Natural killer cell (primary cell): ENCODE measurements at regions not wholly inside any gene's neighbourhood (a gene's known extent, or its start where the extent isn't known, plus 50 kb on each side); places are given as distances from the start of the nearest gene placed in this dataset.

Experiments used
- ATAC-seq, 3 donors: fragments of 150-1000 bp in 2 of 3; fragments of 200-7000 bp in 1 of 3; cut with Tn5 transposase; 1 replicate in 1 of 3; 2 replicates in 2 of 3; pipeline ENCODE4 v1.10.0; 2021; ENCODE audit warnings: mild to moderate bottlenecking in 2 of 3, moderate library complexity in 2 of 3
- DNase-seq, 2 donors: peaks; one replicate each; pipeline versions ENCODE4 v3.0.0 to v3.0.0-alpha.2; 2013 to 2021; ENCODE audit warnings: mixed read lengths in 1 of 2
- H3K27ac ChIP-seq: one replicate; pipeline ENCODE4 v1.5.1; 2013; ENCODE audit warnings: mild to moderate bottlenecking, low read length
- H3K27me3 ChIP-seq: one replicate; pipeline ENCODE4 v1.6.1; 2013; ENCODE audit warnings: low read length; ENCODE audit not compliant: control insufficient read depth, insufficient read depth
- H3K36me3 ChIP-seq: one replicate; pipeline ENCODE4 v1.6.1; 2013; ENCODE audit warnings: low read length; ENCODE audit not compliant: control insufficient read depth, insufficient read depth
- H3K4me1 ChIP-seq: one replicate; pipeline ENCODE4 v1.6.1; 2013; ENCODE audit warnings: low read length; ENCODE audit not compliant: control insufficient read depth, insufficient read depth
- H3K4me3 ChIP-seq: one replicate; pipeline ENCODE4 v1.5.1; 2013; ENCODE audit warnings: low read length
- H3K9me3 ChIP-seq: one replicate; pipeline ENCODE4 v1.6.1; 2013; ENCODE audit warnings: low read length; ENCODE audit not compliant: control insufficient read depth, insufficient read depth
- H3K27ac Mint-ChIP-seq, 2 donors: one replicate each; pipeline ENCODE4 v1.8.0; 2022; ENCODE audit warnings: mild to moderate bottlenecking in 2 of 2, mixed read lengths in 2 of 2, moderate library complexity in 1 of 2
- H3K27me3 Mint-ChIP-seq, 2 donors: one replicate each; pipeline ENCODE4 v1.8.0; 2022; ENCODE audit warnings: low read depth in 2 of 2, mixed read lengths in 2 of 2
- H3K36me3 Mint-ChIP-seq: one replicate; pipeline ENCODE4 v1.8.0; 2022; ENCODE audit warnings: mixed read lengths
- H3K4me1 Mint-ChIP-seq, 2 donors: one replicate each; pipeline ENCODE4 v1.8.0; 2022; ENCODE audit warnings: mixed read lengths in 2 of 2
- H3K4me3 Mint-ChIP-seq: one replicate; pipeline ENCODE4 v1.8.0; 2022; ENCODE audit warnings: mild to moderate bottlenecking, moderate library complexity, mixed read lengths
- H3K9me3 Mint-ChIP-seq, 2 donors: one replicate each; pipeline ENCODE4 v1.8.0; 2022; ENCODE audit warnings: mixed read lengths in 2 of 2
- CTCF ChIP-seq: fragments of 200-600 bp; IDR thresholded peaks from one replicate; pipeline ENCODE4 v1.8.0; 2022; ENCODE audit warnings: antibody characterized with exemption
- WGBS: methylation state at CpG from one replicate; pipeline ENCODE4 v1.1.7; 2013; ENCODE audit warnings: missing lambda C conversion rate; ENCODE audit not compliant: insufficient coverage; 5-methylcytosine and 5-hydroxymethylcytosine counted together
- intact Hi-C: fragments of 100-400 bp; cut with micrococcal nuclease; formaldehyde crosslinking; loops from one replicate; pipeline ENCODE4 v1.14.2; 2022

- Mint-ChIP-seq H3K36me3 (no peaks in the 10 kb centered on the region), H3K27ac (no peak overlapping the region)
Observed at GRCh38 chr16:86134802-86135461, 236.0 kb downstream of the IRF8 start.

GRCh38 chr16:86137359-86137758 is 238.4 kb downstream of the IRF8 start:
- ATAC-seq (no peak), DNase-seq (no peak)
- intact Hi-C loops = no loop called here
- H3K27ac ChIP-seq = no peak overlapping the region
- no peaks in the 10 kb centered on the region for H3K27me3 ChIP-seq
- H3K4me1 Mint-ChIP-seq = no peaks in the 10 kb centered on the region
- no peaks in the 10 kb centered on the region for H3K4me1 ChIP-seq
- 83% methylated on average over 6 of the region's 6 CpGs for WGBS
- H3K36me3 ChIP-seq = no peaks in the 10 kb centered on the region
- H3K4me3 ChIP-seq = no peak overlapping the region
- no peaks in the 10 kb centered on the region for H3K9me3 Mint-ChIP-seq
- no peak overlapping the region for H3K4me3 Mint-ChIP-seq
- H3K27ac Mint-ChIP-seq = no peak overlapping the region
- TF ChIP-seq CTCF = no peak
- no peaks in the 10 kb centered on the region for H3K9me3 ChIP-seq
- no peaks in the 10 kb centered on the region for H3K36me3 Mint-ChIP-seq
- peaks cover 5 to 12% of the 10 kb centered on the region in 2 donors for H3K27me3 Mint-ChIP-seq

More at GRCh38 chr16:86134802-86135461, 236.0 kb downstream of the IRF8 start:
- no peaks in the 10 kb centered on the region for H3K9me3 Mint-ChIP-seq
- no peaks in the 10 kb centered on the region for H3K4me1 Mint-ChIP-seq
- H3K4me3 Mint-ChIP-seq = no peak overlapping the region
- WGBS = 78% methylated on average over 12 of the region's 12 CpGs
- no peak for DNase-seq
- H3K27ac ChIP-seq = no peak overlapping the region
- no peak for ATAC-seq
- H3K4me1 ChIP-seq = no peaks in the 10 kb centered on the region
- TF ChIP-seq CTCF = no peak
- no peaks in the 10 kb centered on the region for H3K9me3 ChIP-seq
- intact Hi-C loops = no loop called here
- H3K4me3 ChIP-seq = no peak overlapping the region
- H3K36me3 ChIP-seq = no peaks in the 10 kb centered on the region
- H3K27me3 ChIP-seq = no peaks in the 10 kb centered on the region
- peaks cover 7 to 23% of the 10 kb centered on the region in 2 donors for H3K27me3 Mint-ChIP-seq

GRCh38 chr16:86138121-86139085 is 239.4 kb downstream of the IRF8 start:
- intact Hi-C loops = no loop called here
- no peak overlapping the region for H3K27ac ChIP-seq
- no peak for TF ChIP-seq CTCF
- Mint-ChIP-seq H3K4me3 (no peak overlapping the region), H3K4me1 (no peaks in the 10 kb centered on the region), H3K9me3 (no peaks in the 10 kb centered on the region), H3K36me3 (no peaks in the 10 kb centered on the region), H3K27ac (no peak overlapping the region), H3K27me3 (peaks cover 5 to 12% of the 10 kb centered on the region in 2 donors)
- 72% methylated on average over 15 of the region's 16 CpGs for WGBS
- no peaks in the 10 kb centered on the region for H3K36me3 ChIP-seq
- no peaks in the 10 kb centered on the region for H3K4me1 ChIP-seq
- no peak overlapping the region for H3K4me3 ChIP-seq
- no peaks in the 10 kb centered on the region for H3K27me3 ChIP-seq
- ATAC-seq = no peak
- no peak for DNase-seq
- no peaks in the 10 kb centered on the region for H3K9me3 ChIP-seq
